Endothelial cell of umbilical vein (primary cell): ENCODE measurements at regions not wholly inside any gene's neighbourhood (a gene's known extent, or its start where the extent isn't known, plus 50 kb on each side); places are given as distances from the start of the nearest gene placed in this dataset.

Experiments
- POLR2A ChIP-seq: IDR thresholded peaks from 2 replicates; pipeline ENCODE4 v1.6.1; 2012; ENCODE audit warnings: low read depth, mild to moderate bottlenecking, control low read depth, low read length
- TF ChIP-seq, protein P1 (sequence below): IDR thresholded peaks from 2 replicates; pipeline ENCODE4 v1.6.1; 2011; ENCODE audit not compliant: insufficient read depth, insufficient read length

DNA sequence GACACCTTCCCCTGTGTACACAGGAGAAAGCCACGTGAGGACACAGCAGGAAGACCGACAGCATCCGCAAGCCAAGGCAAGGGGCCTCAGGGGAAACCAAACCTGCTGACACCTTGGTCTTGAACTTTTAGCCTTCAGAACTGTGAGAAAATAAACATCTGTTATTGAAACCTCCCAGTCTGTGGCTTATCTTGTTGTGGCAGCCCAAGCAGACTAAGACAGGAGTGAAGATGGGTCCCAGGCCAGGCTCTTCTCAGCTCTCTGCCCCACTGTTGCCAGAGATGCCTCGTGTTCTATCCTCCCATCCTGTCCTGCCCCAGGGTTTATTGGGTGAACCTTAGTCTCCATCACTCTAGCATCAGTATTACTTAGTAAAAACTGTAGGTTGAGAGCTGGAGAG is 236.3 kb downstream of the MATN1 start:
- no peak for TF ChIP-seq POLR2A
- TF ChIP-seq, protein P1, sequence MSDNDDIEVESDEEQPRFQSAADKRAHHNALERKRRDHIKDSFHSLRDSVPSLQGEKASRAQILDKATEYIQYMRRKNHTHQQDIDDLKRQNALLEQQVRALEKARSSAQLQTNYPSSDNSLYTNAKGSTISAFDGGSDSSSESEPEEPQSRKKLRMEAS, result no peak
